ENCODE measurements at regions not wholly inside any gene's neighbourhood (a gene's known extent, or its start where the extent isn't known, plus 50 kb on each side); places are given as distances from the start of the nearest gene placed in this dataset.
A peak's percentile ranks its signal among the peaks of the same experiment; 100 is the strongest.
"Not testable (repeated sequence)": the region's sequence is repeated elsewhere in the genome, so short reads cannot be mapped to it uniquely, and the experiment has no call there.

- DNase-seq: no peak
Observed at GRCh38 chr6:95867205-95867604, 148.6 kb upstream of the FUT9 start.

- no peak for DNase-seq
Observed at GRCh38 chr6:95877480-95877879, 138.3 kb upstream of the FUT9 start.

GRCh38 chr6:95879856-95880255 is 135.9 kb upstream of the FUT9 start:
- DNase-seq: no peak

- DNase-seq: no peak
Observed at GRCh38 chr6:95882371-95882770, 133.4 kb upstream of the FUT9 start.

- DNase-seq: not testable (repeated sequence)
Observed at GRCh38 chr6:95888711-95889110, 127.1 kb upstream of the FUT9 start.

GRCh38 chr6:95905132-95905531 is 110.6 kb upstream of the FUT9 start:
- no peak for DNase-seq

- DNase-seq: no peak
Observed at GRCh38 chr6:95917034-95917433, 98.7 kb upstream of the FUT9 start.

- peak; percentile 30 for DNase-seq
Observed at GRCh38 chr6:95923518-95923917, 92.3 kb upstream of the FUT9 start.

- no peak for DNase-seq
Observed at GRCh38 chr6:95935736-95936135, 80.0 kb upstream of the FUT9 start.

GRCh38 chr6:95946906-95947305 is 68.9 kb upstream of the FUT9 start:
- no peak for DNase-seq

GRCh38 chr6:95948324-95948723 is 67.5 kb upstream of the FUT9 start:
- no peak for DNase-seq

- no peak for DNase-seq
Observed at GRCh38 chr6:95949985-95950384, 65.8 kb upstream of the FUT9 start.

GRCh38 chr6:95958686-95959085 is 57.1 kb upstream of the FUT9 start:
- DNase-seq: no peak

GRCh38 chr6:95959261-95959660 is 56.5 kb upstream of the FUT9 start:
- DNase-seq: no peak

Data from hematopoietic multipotent progenitor cell treated with erythropoietin and hydrocortisone succinate and interleukin-3 and kit ligand, for 6 days (in vitro differentiated cells).